K562 (cell line): ENCODE measurements at regions not wholly inside any gene's neighbourhood (a gene's known extent, or its start where the extent isn't known, plus 50 kb on each side); places are given as distances from the start of the nearest gene placed in this dataset.

Source experiments
- EP300 ChIP-seq: IDR thresholded peaks from 2 replicates; pipeline ENCODE4 v1.6.1; 2012; ENCODE audit warnings: low read length, improper control_type of control experiment
- ETV5 ChIP-seq: sonication (generic); formaldehyde crosslinking; IDR thresholded peaks from 2 replicates; pipeline ENCODE4 v1.4.0; 2020; ENCODE audit warnings: low read depth, mild to moderate bottlenecking, missing genetic modification reagents
- KDM5B ChIP-seq: fragments of 200-600 bp; sonication (generic); IDR thresholded peaks from 2 replicates; pipeline ENCODE4 v1.6.1; 2012; ENCODE audit warnings: low read depth, mild to moderate bottlenecking, moderate library complexity, low read length, control low read depth, inconsistent platforms; ENCODE audit not compliant: insufficient replicate concordance
- LCOR ChIP-seq: sonication (generic); formaldehyde crosslinking; IDR thresholded peaks from 2 replicates; pipeline ENCODE4 v1.8.0; 2022; ENCODE audit warnings: mild to moderate bottlenecking, missing genetic modification reagents
- LEF1 ChIP-seq: fragments of 450-650 bp; IDR thresholded peaks from 2 replicates; pipeline ENCODE4 v1.6.1; 2016; ENCODE audit warnings: mild to moderate bottlenecking
- MNT ChIP-seq, 2 experiments: fragments of 450-650 bp; conservative IDR thresholded peaks; 2 replicates each; pipeline ENCODE4 v1.6.1; 2017; ENCODE audit warnings: mild to moderate bottlenecking in 2 of 2, moderate library complexity in 2 of 2
- NRF1 ChIP-seq, 2 experiments: fragments of 450-650 bp; IDR thresholded peaks in 1 of 2; conservative IDR thresholded peaks in 1 of 2; 2 replicates each; pipeline ENCODE4 v1.6.1; 2014; ENCODE audit warnings: mild to moderate bottlenecking in 2 of 2
- RBM39 ChIP-seq: fragments of 200-400 bp; formaldehyde crosslinking; optimal IDR thresholded peaks from 2 replicates; pipeline ENCODE3; 2018; ENCODE audit warnings: low read depth, low read length
- TAF9B ChIP-seq: fragments of 450-650 bp; IDR thresholded peaks from 2 replicates; pipeline ENCODE4 v1.6.1; 2018; ENCODE audit warnings: mild to moderate bottlenecking; ENCODE audit not compliant: partially characterized antibody
- ZNF263 ChIP-seq: sonication (generic); formaldehyde crosslinking; IDR thresholded peaks from 2 replicates; pipeline ENCODE4 v1.8.0; 2022; ENCODE audit warnings: mild to moderate bottlenecking, missing genetic modification reagents, borderline replicate concordance
- TF ChIP-seq, protein P1 (sequence below), 2 experiments: fragments of 450-650 bp in 1 of 2; sonication (generic) in 1 of 2; formaldehyde crosslinking in 1 of 2; IDR thresholded peaks; 2 replicates each; pipeline versions ENCODE4 v1.7.1 to v1.9.0; 2016 to 2022; ENCODE audit warnings: inconsistent platforms in 1 of 2, mild to moderate bottlenecking in 1 of 2, missing genetic modification reagents in 1 of 2

- TF ChIP-seq, protein P1, sequence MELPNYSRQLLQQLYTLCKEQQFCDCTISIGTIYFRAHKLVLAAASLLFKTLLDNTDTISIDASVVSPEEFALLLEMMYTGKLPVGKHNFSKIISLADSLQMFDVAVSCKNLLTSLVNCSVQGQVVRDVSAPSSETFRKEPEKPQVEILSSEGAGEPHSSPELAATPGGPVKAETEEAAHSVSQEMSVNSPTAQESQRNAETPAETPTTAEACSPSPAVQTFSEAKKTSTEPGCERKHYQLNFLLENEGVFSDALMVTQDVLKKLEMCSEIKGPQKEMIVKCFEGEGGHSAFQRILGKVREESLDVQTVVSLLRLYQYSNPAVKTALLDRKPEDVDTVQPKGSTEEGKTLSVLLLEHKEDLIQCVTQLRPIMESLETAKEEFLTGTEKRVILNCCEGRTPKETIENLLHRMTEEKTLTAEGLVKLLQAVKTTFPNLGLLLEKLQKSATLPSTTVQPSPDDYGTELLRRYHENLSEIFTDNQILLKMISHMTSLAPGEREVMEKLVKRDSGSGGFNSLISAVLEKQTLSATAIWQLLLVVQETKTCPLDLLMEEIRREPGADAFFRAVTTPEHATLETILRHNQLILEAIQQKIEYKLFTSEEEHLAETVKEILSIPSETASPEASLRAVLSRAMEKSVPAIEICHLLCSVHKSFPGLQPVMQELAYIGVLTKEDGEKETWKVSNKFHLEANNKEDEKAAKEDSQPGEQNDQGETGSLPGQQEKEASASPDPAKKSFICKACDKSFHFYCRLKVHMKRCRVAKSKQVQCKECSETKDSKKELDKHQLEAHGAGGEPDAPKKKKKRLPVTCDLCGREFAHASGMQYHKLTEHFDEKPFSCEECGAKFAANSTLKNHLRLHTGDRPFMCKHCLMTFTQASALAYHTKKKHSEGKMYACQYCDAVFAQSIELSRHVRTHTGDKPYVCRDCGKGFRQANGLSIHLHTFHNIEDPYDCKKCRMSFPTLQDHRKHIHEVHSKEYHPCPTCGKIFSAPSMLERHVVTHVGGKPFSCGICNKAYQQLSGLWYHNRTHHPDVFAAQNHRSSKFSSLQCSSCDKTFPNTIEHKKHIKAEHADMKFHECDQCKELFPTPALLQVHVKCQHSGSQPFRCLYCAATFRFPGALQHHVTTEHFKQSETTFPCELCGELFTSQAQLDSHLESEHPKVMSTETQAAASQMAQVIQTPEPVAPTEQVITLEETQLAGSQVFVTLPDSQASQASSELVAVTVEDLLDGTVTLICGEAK (IDR thresholded peaks at IDR 0.05) = peak; percentile 88
- TF ChIP-seq, protein P1 (CRISPR knock-in tag; IDR thresholded peaks at IDR 0.05) = no peak
- no peak for TF ChIP-seq LCOR (CRISPR knock-in tag)
- peak; percentile 46 to 66; a peak in 2 of 4 replicates for TF ChIP-seq MNT (conservative IDR thresholded peaks at IDR 0.05)
- peak; percentile 96 to 97 for TF ChIP-seq NRF1 (conservative IDR thresholded peaks at IDR 0.05 in 1 of 2, IDR thresholded peaks at IDR 0.05 in 1 of 2)
- peak; percentile 76 for TF ChIP-seq EP300
- TF ChIP-seq ETV5 = 0 out of 2 replicates have a peak, but pooled peaks have one; percentile 25
- TF ChIP-seq RBM39 = peak; percentile 64
- TF ChIP-seq KDM5B = peak; percentile 49
- TF ChIP-seq LEF1 = no peak
- no peak for TF ChIP-seq TAF9B
- peak; percentile 50; the same call in 1 of the 2 replicates for TF ChIP-seq ZNF263 (CRISPR knock-in tag)
Measured at GRCh38 chr15:26082221-26083109, 219.3 kb upstream of the ATP10A start (continued).
